NCI-H1048 (cell line): ENCODE measurements at regions not wholly inside any gene's neighbourhood (a gene's known extent, or its start where the extent isn't known, plus 50 kb on each side); places are given as distances from the start of the nearest gene placed in this dataset.
A peak's percentile ranks its signal among the peaks of the same experiment; 100 is the strongest.
"Not testable (repeated sequence)": the region's sequence is repeated elsewhere in the genome, so short reads cannot be mapped to it uniquely, and the experiment has no call there.

Experiments used
- DNase-seq: peaks from one replicate; lab custom pipeline; 2025; lab: John Stamatoyannopoulos, UW

GRCh38 chrX:116289592-116289991 lies 119.0 kb downstream of the AGTR2 start:
- DNase-seq, result no peak

GRCh38 chrX:116290359-116290758 lies 119.8 kb downstream of the AGTR2 start:
- DNase-seq, result no peak

GRCh38 chrX:116292183-116292582 lies 121.6 kb downstream of the AGTR2 start:
- no peak for DNase-seq

GRCh38 chrX:116298956-116299355 lies 128.4 kb downstream of the AGTR2 start:
- DNase-seq, result no peak

- DNase-seq, result no peak
Measured at GRCh38 chrX:116306218-116306617, 130.2 kb upstream of the SLC6A14 start.

GRCh38 chrX:116317409-116317808 lies 119.0 kb upstream of the SLC6A14 start:
- DNase-seq, result no peak

GRCh38 chrX:116318672-116319071 lies 117.7 kb upstream of the SLC6A14 start:
- DNase-seq, result no peak

- DNase-seq, result no peak
Measured at GRCh38 chrX:116321711-116322110, 114.7 kb upstream of the SLC6A14 start.

GRCh38 chrX:116332026-116332425 lies 104.4 kb upstream of the SLC6A14 start:
- not testable (repeated sequence) for DNase-seq

- DNase-seq, result not testable (repeated sequence)
Measured at GRCh38 chrX:116334797-116335196, 101.6 kb upstream of the SLC6A14 start.

- DNase-seq, result peak; percentile 6
Measured at GRCh38 chrX:116339407-116339806, 97.0 kb upstream of the SLC6A14 start.

- DNase-seq, result no peak
Measured at GRCh38 chrX:116342903-116343302, 93.5 kb upstream of the SLC6A14 start.

- DNase-seq, result no peak
Measured at GRCh38 chrX:116345958-116346357, 90.4 kb upstream of the SLC6A14 start.

GRCh38 chrX:116357329-116357728 lies 79.1 kb upstream of the SLC6A14 start:
- DNase-seq, result no peak

GRCh38 chrX:116378961-116379360 lies 57.4 kb upstream of the SLC6A14 start:
- no peak for DNase-seq

GRCh38 chrX:116379854-116380253 lies 56.6 kb upstream of the SLC6A14 start:
- no peak for DNase-seq

GRCh38 chrX:116384406-116384954 lies 51.9 kb upstream of the SLC6A14 start:
- no peak for DNase-seq
